Spleen (tissue), 11 donors: ENCODE measurements at regions not wholly inside any gene's neighbourhood (a gene's known extent, or its start where the extent isn't known, plus 50 kb on each side); places are given as distances from the start of the nearest gene placed in this dataset.

ENCODE experiments used
- DNase-seq: peaks from one replicate; pipeline ENCODE4 v3.0.0-alpha.2; 2020
- H3K27ac ChIP-seq, 8 donors: fragments of 200-600 bp; sonication (generic) in 7 of 8; 1 replicate in 4 of 8; 2 replicates in 4 of 8; pipeline versions ENCODE4 v1.5.0 to v1.8.0; 2016 to 2021; ENCODE audit warnings: inconsistent platforms in 4 of 8, mild to moderate bottlenecking in 4 of 8, moderate library complexity in 1 of 8
- H3K27me3 ChIP-seq, 7 donors: fragments of 200-600 bp; sonication (generic) in 6 of 7; replicated peaks in 1 of 7; 1 replicate in 4 of 7; 2 replicates in 3 of 7; pipeline versions ENCODE4 v1.5.0 to v1.8.0; 2016 to 2021; ENCODE audit warnings: inconsistent platforms in 3 of 7, mild to moderate bottlenecking in 1 of 7
- H3K36me3 ChIP-seq, 6 donors: fragments of 200-600 bp; sonication (generic) in 5 of 6; 1 replicate in 4 of 6; 2 replicates in 2 of 6; pipeline versions ENCODE4 v1.5.0 to v1.8.0; 2016 to 2021; ENCODE audit warnings: inconsistent platforms in 2 of 6
- H3K4me1 ChIP-seq, 6 donors: fragments of 200-600 bp; sonication (generic) in 5 of 6; 1 replicate in 3 of 6; 2 replicates in 3 of 6; pipeline versions ENCODE4 v1.5.0 to v1.8.0; 2016 to 2021; ENCODE audit warnings: inconsistent platforms in 3 of 6
- H3K4me3 ChIP-seq, 8 donors: fragments of 200-600 bp; sonication (generic) in 7 of 8; 1 replicate in 4 of 8; 2 replicates in 4 of 8; pipeline versions ENCODE4 v1.5.0 to v1.8.0; 2016 to 2021; ENCODE audit warnings: inconsistent platforms in 4 of 8, mild to moderate bottlenecking in 4 of 8, moderate library complexity in 2 of 8
- H3K9me3 ChIP-seq, 8 donors: fragments of 200-600 bp; sonication (generic) in 7 of 8; 1 replicate in 4 of 8; 2 replicates in 4 of 8; pipeline versions ENCODE4 v1.5.0 to v1.8.0; 2016 to 2021; ENCODE audit warnings: inconsistent platforms in 4 of 8
- CTCF ChIP-seq, 11 experiments: fragments of 200-600 bp in 7 of 11; fragments of 450-650 bp in 4 of 11; sonication (generic) in 4 of 11; IDR thresholded peaks in 8 of 11; conservative IDR thresholded peaks in 3 of 11; 1 replicate in 7 of 11; 2 replicates in 4 of 11; pipeline versions ENCODE4 v1.4.0 to v1.8.0; 2016 to 2021; ENCODE audit warnings: antibody characterized with exemption in 11 of 11, inconsistent platforms in 4 of 11, mild to moderate bottlenecking in 1 of 11
- POLR2A ChIP-seq, 3 donors: fragments of 450-650 bp; IDR thresholded peaks; one replicate each; pipeline ENCODE4 v1.5.1; 2017; ENCODE audit warnings: antibody characterized with exemption in 3 of 3, mild to moderate bottlenecking in 1 of 3
- POLR2AphosphoS5 ChIP-seq, 3 donors: sonication (generic); formaldehyde crosslinking; IDR thresholded peaks; one replicate each; pipeline ENCODE4 v1.5.1; 2017; ENCODE audit warnings: antibody characterized with exemption in 3 of 3
- WGBS, 5 donors: extraction: QIAGEN DNeasy Blood & Tissue Kit in 3 of 5; methylation state at CpG; one replicate each; pipeline versions ENCODE4 v1.1.5 to v1.1.7; 2013 to 2018; 5-methylcytosine and 5-hydroxymethylcytosine counted together
- intact Hi-C: fragments of 100-400 bp; cut with DNase I; formaldehyde crosslinking; loops from one replicate; pipeline ENCODE4 v1.15.0; 2023; ENCODE audit warnings: low total_unique reads
- donor health status: healthy with polysubstance abuse.
- donor health status: DM: no; HTN: no; CAD: no; lungs with moderate emphysema.
- donor health status: DM: no; HTN: no; CAD: no.
- donor health status: Bipolar disorder and iron deficiency.
- donor health status: healthy.
- donor health status: DM: no; HTN: no; CAD: no.
- donor health status: DM: yes; HTN: yes; CAD: no.

GRCh38 chr6:81054036-81054435 lies 698.4 kb downstream of the TENT5A start:
- Histone ChIP-seq H3K27me3 (no peaks in the 10 kb centered on the region), H3K4me3 (no peak overlapping the region), H3K9me3 (peaks cover 0 to 4% (median 0%) of the 10 kb centered on the region in 8 donors), H3K4me1 (no peaks in the 10 kb centered on the region), H3K36me3 (no peaks in the 10 kb centered on the region), H3K27ac (no peak overlapping the region)
- intact Hi-C loops = no loop called here
- TF ChIP-seq CTCF (IDR thresholded peaks at IDR 0.05 in 8 of 11, conservative IDR thresholded peaks at IDR 0.05 in 3 of 11) (no peak), POLR2A (IDR thresholded peaks at IDR 0.05) (no peak), POLR2AphosphoS5 (IDR thresholded peaks at IDR 0.05) (no peak)
- 54 to 76% (median 70%) methylated on average over 2 of the region's 2 CpGs for WGBS, 5 donors
- DNase-seq = no peak

- intact Hi-C loops = no loop called here
- no peak for DNase-seq
- H3K36me3 ChIP-seq = no peaks in the 10 kb centered on the region
- no peak overlapping the region for H3K27ac ChIP-seq
- 68 to 76% (median 72%) methylated on average over 8 of the region's 8 CpGs for WGBS, 5 donors
- H3K27me3 ChIP-seq = no peaks in the 10 kb centered on the region
- no peaks in the 10 kb centered on the region for H3K4me1 ChIP-seq
- peaks cover 0 to 3% (median 0%) of the 10 kb centered on the region in 8 donors for H3K9me3 ChIP-seq
- TF ChIP-seq CTCF (IDR thresholded peaks at IDR 0.05 in 8 of 11, conservative IDR thresholded peaks at IDR 0.05 in 3 of 11) (no peak), POLR2A (IDR thresholded peaks at IDR 0.05) (no peak), POLR2AphosphoS5 (IDR thresholded peaks at IDR 0.05) (no peak)
- no peak overlapping the region for H3K4me3 ChIP-seq
Observed at GRCh38 chr6:81051952-81052351, 700.5 kb downstream of the TENT5A start.

- TF ChIP-seq CTCF (IDR thresholded peaks at IDR 0.05 in 8 of 11, conservative IDR thresholded peaks at IDR 0.05 in 3 of 11) (no peak), POLR2A (IDR thresholded peaks at IDR 0.05) (no peak), POLR2AphosphoS5 (IDR thresholded peaks at IDR 0.05) (no peak)
- peaks cover 0 to 3% (median 0%) of the 10 kb centered on the region in 8 donors for H3K9me3 ChIP-seq
- no peak for DNase-seq
- WGBS, 5 donors = 56 to 77% (median 67%) methylated on average over 2 of the region's 2 CpGs
- H3K27me3 ChIP-seq = no peaks in the 10 kb centered on the region
- no peak overlapping the region for H3K27ac ChIP-seq
- no peak overlapping the region for H3K4me3 ChIP-seq
- no peaks in the 10 kb centered on the region for H3K36me3 ChIP-seq
- H3K4me1 ChIP-seq = no peaks in the 10 kb centered on the region
- intact Hi-C loops = no loop called here
Observed at GRCh38 chr6:81049425-81050042, 702.9 kb downstream of the TENT5A start.

GRCh38 chr6:81031416-81031815 lies 721.1 kb downstream of the TENT5A start:
- TF ChIP-seq POLR2AphosphoS5 (IDR thresholded peaks at IDR 0.05) = no peak
- TF ChIP-seq POLR2A (IDR thresholded peaks at IDR 0.05) = no peak
- no peak for TF ChIP-seq CTCF (IDR thresholded peaks at IDR 0.05 in 8 of 11, conservative IDR thresholded peaks at IDR 0.05 in 3 of 11)
- peak overlapping the region in 5 of 8 donors; percentile 13 to 68 (median 48) for H3K27ac ChIP-seq
- H3K9me3 ChIP-seq = peaks cover 0 to 3% (median 0%) of the 10 kb centered on the region in 8 donors
- DNase-seq = no peak
- 38 to 50% (median 49%) methylated on average over 2 of the region's 2 CpGs for WGBS, 5 donors
- intact Hi-C loops = no loop called here
- no peaks in the 10 kb centered on the region for H3K36me3 ChIP-seq
- H3K4me3 ChIP-seq = no peak overlapping the region
- H3K27me3 ChIP-seq = no peaks in the 10 kb centered on the region
- peaks cover 0 to 3% (median 0%) of the 10 kb centered on the region in 6 donors for H3K4me1 ChIP-seq
